DOHH2 (cell line): ENCODE measurements at regions not wholly inside any gene's neighbourhood (a gene's known extent, or its start where the extent isn't known, plus 50 kb on each side); places are given as distances from the start of the nearest gene placed in this dataset.

Experiments
- EZH2phosphoT487 ChIP-seq: fragments of 200-600 bp; sonication (generic); IDR thresholded peaks from 2 replicates; pipeline ENCODE4 v1.6.1; 2017; ENCODE audit warnings: borderline replicate concordance, mild to moderate bottlenecking, antibody characterized with exemption, low read length, moderate library complexity, mixed read lengths
- TF ChIP-seq, protein P1 (sequence below): fragments of 200-600 bp; sonication (generic); IDR thresholded peaks from one replicate; pipeline ENCODE4 v1.5.1; 2014; ENCODE audit warnings: antibody characterized with exemption, mild to moderate bottlenecking, low read depth, low read length; ENCODE audit not compliant: poor library complexity, severe bottlenecking

DNA sequence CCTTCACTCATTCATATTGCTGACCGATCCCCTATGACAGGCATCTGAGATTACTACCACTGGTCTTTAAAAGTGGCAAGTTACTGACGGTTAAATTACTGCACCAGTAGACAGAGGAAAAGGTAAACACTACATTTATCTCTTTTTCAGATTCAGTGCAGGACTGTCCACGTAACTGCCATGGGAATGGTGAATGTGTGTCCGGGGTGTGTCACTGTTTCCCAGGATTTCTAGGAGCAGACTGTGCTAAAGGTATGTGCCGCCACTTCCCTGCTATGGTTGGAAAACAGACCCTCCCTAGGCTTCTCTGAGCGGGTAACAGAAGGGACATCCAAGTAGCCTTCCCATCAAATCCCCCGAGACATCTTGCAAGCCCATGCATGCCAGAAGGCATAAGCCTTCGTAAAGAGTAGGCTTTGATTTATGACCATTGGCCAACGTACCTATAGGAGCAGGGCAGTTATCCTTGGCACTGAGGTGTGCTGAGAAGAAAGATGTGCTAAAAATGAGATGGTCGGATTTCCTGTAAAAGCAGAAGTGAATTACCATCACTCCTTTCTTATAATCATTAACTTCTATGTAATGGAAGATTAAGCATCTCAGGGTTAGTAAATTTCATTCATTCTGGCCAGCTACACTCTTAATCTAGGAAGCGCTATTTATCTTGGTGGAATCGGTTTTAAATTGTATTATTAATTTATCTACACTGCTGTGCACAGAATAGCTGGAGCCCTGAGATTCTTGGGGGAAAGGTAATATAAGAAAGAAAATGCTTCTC, 193.4 kb upstream of the WWC1 start:
- TF ChIP-seq, protein P1, sequence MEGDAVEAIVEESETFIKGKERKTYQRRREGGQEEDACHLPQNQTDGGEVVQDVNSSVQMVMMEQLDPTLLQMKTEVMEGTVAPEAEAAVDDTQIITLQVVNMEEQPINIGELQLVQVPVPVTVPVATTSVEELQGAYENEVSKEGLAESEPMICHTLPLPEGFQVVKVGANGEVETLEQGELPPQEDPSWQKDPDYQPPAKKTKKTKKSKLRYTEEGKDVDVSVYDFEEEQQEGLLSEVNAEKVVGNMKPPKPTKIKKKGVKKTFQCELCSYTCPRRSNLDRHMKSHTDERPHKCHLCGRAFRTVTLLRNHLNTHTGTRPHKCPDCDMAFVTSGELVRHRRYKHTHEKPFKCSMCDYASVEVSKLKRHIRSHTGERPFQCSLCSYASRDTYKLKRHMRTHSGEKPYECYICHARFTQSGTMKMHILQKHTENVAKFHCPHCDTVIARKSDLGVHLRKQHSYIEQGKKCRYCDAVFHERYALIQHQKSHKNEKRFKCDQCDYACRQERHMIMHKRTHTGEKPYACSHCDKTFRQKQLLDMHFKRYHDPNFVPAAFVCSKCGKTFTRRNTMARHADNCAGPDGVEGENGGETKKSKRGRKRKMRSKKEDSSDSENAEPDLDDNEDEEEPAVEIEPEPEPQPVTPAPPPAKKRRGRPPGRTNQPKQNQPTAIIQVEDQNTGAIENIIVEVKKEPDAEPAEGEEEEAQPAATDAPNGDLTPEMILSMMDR: no peak
- no peak for TF ChIP-seq EZH2phosphoT487
